ENCODE measurements at regions not wholly inside any gene's neighbourhood (a gene's known extent, or its start where the extent isn't known, plus 50 kb on each side); places are given as distances from the start of the nearest gene placed in this dataset.

- Histone ChIP-seq H3K9me3 (ENCODE audit: low read length) (no peaks in the 10 kb centered on the region), H3K36me3 (ENCODE audit: insufficient read depth, low read length) (no peaks in the 10 kb centered on the region), H3K27ac (ENCODE audit: low read depth, low read length) (no peak overlapping the region), H3K27me3 (ENCODE audit: control insufficient read depth in 1 of 2, insufficient read depth in 2 of 2, low read length in 2 of 2) (no peaks in the 10 kb centered on the region), H3K4me1 (ENCODE audit: insufficient read depth, low read length) (no peaks in the 10 kb centered on the region), H3K9ac (ENCODE audit: low read length) (no peak overlapping the region), H3K4me3 (ENCODE audit: low read depth in 1 of 2, low read length in 2 of 2) (no peak overlapping the region)
Measured at GRCh38 chr5:67672636-67673035, 476.0 kb upstream of the CD180 start.

DNA sequence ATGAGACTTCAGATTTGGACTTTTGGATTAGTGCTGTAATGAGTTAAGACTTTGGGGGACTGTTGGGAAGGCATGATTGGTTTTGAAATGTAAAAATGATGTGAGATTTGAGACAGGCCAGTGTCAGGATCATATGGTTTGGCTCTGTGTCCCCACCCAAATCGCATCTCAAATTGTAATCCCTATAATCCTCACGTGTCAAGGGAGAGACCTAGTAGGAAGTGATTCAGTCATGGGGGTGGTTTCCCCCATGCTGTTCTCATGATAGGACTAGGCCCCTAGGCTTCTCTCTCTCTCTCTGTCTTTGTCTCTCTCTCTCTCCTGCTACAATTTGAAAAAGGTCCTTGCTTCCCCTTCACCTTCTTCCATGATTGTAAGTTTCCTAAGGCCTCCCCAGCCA is 473.3 kb upstream of the CD180 start:
- Histone ChIP-seq H3K27me3 (ENCODE audit: control insufficient read depth in 1 of 2, insufficient read depth in 2 of 2, low read length in 2 of 2) (no peaks in the 10 kb centered on the region), H3K4me1 (ENCODE audit: insufficient read depth, low read length) (no peaks in the 10 kb centered on the region), H3K9ac (ENCODE audit: low read length) (no peak overlapping the region), H3K36me3 (ENCODE audit: insufficient read depth, low read length) (no peaks in the 10 kb centered on the region), H3K9me3 (ENCODE audit: low read length) (no peaks in the 10 kb centered on the region), H3K27ac (ENCODE audit: low read depth, low read length) (no peak overlapping the region), H3K4me3 (ENCODE audit: low read depth in 1 of 2, low read length in 2 of 2) (no peak overlapping the region)

GRCh38 chr5:67660149-67660548 is 463.6 kb upstream of the CD180 start:
- Histone ChIP-seq H3K4me1 (ENCODE audit: insufficient read depth, low read length) (no peaks in the 10 kb centered on the region), H3K9ac (ENCODE audit: low read length) (no peak overlapping the region), H3K36me3 (ENCODE audit: insufficient read depth, low read length) (no peaks in the 10 kb centered on the region), H3K27ac (ENCODE audit: low read depth, low read length) (no peak overlapping the region), H3K27me3 (ENCODE audit: control insufficient read depth in 1 of 2, insufficient read depth in 2 of 2, low read length in 2 of 2) (no peaks in the 10 kb centered on the region), H3K4me3 (ENCODE audit: low read depth in 1 of 2, low read length in 2 of 2) (no peak overlapping the region), H3K9me3 (ENCODE audit: low read length) (no peaks in the 10 kb centered on the region)

- H3K36me3 ChIP-seq (ENCODE audit: insufficient read depth, low read length), result no peaks in the 10 kb centered on the region
Measured at GRCh38 chr5:67659288-67659687, 462.7 kb upstream of the CD180 start.

GRCh38 chr5:67657055-67657454 is 460.5 kb upstream of the CD180 start:
- H3K4me3 ChIP-seq (ENCODE audit: low read depth in 1 of 2, low read length in 2 of 2), result no peak overlapping the region
- H3K9me3 ChIP-seq (ENCODE audit: low read length), result no peaks in the 10 kb centered on the region
- H3K27ac ChIP-seq (ENCODE audit: low read depth, low read length), result no peak overlapping the region
- H3K27me3 ChIP-seq (ENCODE audit: control insufficient read depth in 1 of 2, insufficient read depth in 2 of 2, low read length in 2 of 2), result no peaks in the 10 kb centered on the region
- no peaks in the 10 kb centered on the region for H3K36me3 ChIP-seq (ENCODE audit: insufficient read depth, low read length)
- H3K9ac ChIP-seq (ENCODE audit: low read length), result no peak overlapping the region
- H3K4me1 ChIP-seq (ENCODE audit: insufficient read depth, low read length), result no peaks in the 10 kb centered on the region

More at GRCh38 chr5:67659288-67659687, 462.7 kb upstream of the CD180 start:
- Histone ChIP-seq H3K27me3 (ENCODE audit: control insufficient read depth in 1 of 2, insufficient read depth in 2 of 2, low read length in 2 of 2) (no peaks in the 10 kb centered on the region), H3K9me3 (ENCODE audit: low read length) (no peaks in the 10 kb centered on the region), H3K4me3 (ENCODE audit: low read depth in 1 of 2, low read length in 2 of 2) (no peak overlapping the region), H3K9ac (ENCODE audit: low read length) (no peak overlapping the region), H3K4me1 (ENCODE audit: insufficient read depth, low read length) (no peaks in the 10 kb centered on the region), H3K27ac (ENCODE audit: low read depth, low read length) (no peak overlapping the region)

DNA sequence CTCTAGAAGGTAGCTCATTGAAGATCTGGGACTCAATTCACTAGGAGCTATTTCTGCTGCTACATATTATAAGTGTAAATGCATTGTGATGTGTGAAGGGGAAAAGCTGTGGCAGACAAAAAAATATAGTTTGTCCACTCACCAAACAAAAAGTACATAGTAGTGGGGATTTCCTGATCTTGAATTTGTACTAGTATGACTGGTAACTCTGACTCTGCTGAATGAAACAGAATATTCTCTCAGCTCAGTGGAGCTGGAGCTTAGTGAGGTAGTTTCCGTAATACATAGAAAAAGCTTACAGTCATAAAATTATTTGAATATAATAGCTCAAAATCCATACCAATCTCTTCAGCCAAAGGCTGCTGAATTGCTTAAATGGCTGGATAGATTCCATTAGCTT is 455.6 kb upstream of the CD180 start:
- Histone ChIP-seq H3K9ac (ENCODE audit: low read length) (no peak overlapping the region), H3K27ac (ENCODE audit: low read depth, low read length) (peak overlapping the region; percentile 8), H3K36me3 (ENCODE audit: insufficient read depth, low read length) (no peaks in the 10 kb centered on the region), H3K27me3 (ENCODE audit: control insufficient read depth in 1 of 2, insufficient read depth in 2 of 2, low read length in 2 of 2) (no peaks in the 10 kb centered on the region), H3K4me1 (ENCODE audit: insufficient read depth, low read length) (peaks cover 23% of the 10 kb centered on the region), H3K4me3 (ENCODE audit: low read depth in 1 of 2, low read length in 2 of 2) (no peak overlapping the region), H3K9me3 (ENCODE audit: low read length) (no peaks in the 10 kb centered on the region)

DNA sequence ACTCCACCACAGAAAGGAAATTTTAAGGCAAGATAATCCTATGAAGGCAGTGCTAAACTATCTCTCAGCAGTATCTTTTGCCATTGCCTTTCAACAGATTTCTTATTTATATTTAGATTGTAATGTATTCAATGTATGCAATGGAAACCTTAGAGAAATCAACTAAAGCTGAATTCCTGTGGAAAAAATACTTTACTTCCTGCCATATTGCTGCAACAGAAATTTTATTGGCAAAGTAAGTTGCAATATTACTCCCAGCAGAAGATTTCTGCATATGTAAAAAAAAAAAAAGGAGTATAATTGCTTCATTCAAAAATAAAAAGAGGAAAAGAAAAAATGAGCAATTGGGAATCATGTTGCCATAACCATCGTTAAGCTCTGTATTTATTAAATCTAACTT is 454.6 kb upstream of the CD180 start:
- Histone ChIP-seq H3K36me3 (ENCODE audit: insufficient read depth, low read length) (no peaks in the 10 kb centered on the region), H3K9me3 (ENCODE audit: low read length) (no peaks in the 10 kb centered on the region), H3K4me3 (ENCODE audit: low read depth in 1 of 2, low read length in 2 of 2) (no peak overlapping the region), H3K4me1 (ENCODE audit: insufficient read depth, low read length) (peaks cover 27% of the 10 kb centered on the region), H3K9ac (ENCODE audit: low read length) (no peak overlapping the region), H3K27ac (ENCODE audit: low read depth, low read length) (no peak overlapping the region), H3K27me3 (ENCODE audit: control insufficient read depth in 1 of 2, insufficient read depth in 2 of 2, low read length in 2 of 2) (no peaks in the 10 kb centered on the region)

DNA sequence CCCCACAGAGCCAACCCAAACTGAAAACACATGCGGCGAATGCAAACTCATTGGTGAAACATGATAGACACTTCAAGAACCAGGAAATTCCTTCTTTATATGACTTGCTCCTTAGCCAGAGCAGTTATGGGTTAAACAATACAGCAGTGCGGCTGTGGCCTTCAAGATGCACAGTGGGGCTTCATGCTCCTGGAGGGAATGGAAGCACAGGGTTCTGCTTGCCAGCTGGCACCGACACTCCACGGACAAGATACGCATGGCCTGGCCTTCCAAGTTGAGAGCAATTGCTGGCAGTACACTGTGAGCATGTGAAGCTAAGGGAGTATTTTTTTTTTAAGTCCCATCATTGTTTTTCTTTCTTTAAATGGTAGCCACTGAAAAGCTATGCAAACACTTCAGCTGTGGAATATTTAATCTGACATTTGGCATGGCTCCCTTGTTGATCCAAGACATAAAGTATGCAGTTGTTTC is 451.6 kb upstream of the CD180 start:
- Histone ChIP-seq H3K27me3 (ENCODE audit: control insufficient read depth in 1 of 2, insufficient read depth in 2 of 2, low read length in 2 of 2) (no peaks in the 10 kb centered on the region), H3K9me3 (ENCODE audit: low read length) (no peaks in the 10 kb centered on the region), H3K9ac (ENCODE audit: low read length) (no peak overlapping the region), H3K27ac (ENCODE audit: low read depth, low read length) (peak overlapping the region; percentile 70), H3K36me3 (ENCODE audit: insufficient read depth, low read length) (no peaks in the 10 kb centered on the region), H3K4me3 (ENCODE audit: low read depth in 1 of 2, low read length in 2 of 2) (no peak overlapping the region), H3K4me1 (ENCODE audit: insufficient read depth, low read length) (peaks cover 27% of the 10 kb centered on the region)

DNA sequence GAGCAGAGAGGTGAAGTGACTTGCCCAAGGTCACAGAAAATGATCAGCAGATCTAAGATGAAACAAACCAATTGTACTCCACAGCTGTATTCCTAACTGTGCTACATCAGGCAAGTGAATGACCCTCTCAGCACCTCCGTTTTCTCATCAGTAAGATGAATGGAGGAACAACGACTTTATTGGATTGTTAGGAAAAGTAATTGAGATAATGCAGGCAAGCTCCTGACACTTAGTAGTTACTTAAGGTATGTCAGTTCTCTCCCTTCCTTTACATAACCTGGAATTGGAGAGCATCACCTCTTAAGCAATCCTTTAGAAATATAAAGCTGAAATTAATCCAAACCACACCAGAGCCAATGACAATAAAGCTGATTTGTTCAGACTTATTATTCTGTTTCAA is 451.2 kb upstream of the CD180 start:
- H3K4me1 ChIP-seq (ENCODE audit: insufficient read depth, low read length), result peaks cover 27% of the 10 kb centered on the region
- peak overlapping the region; percentile 67 for H3K27ac ChIP-seq (ENCODE audit: low read depth, low read length)
- no peak overlapping the region for H3K4me3 ChIP-seq (ENCODE audit: low read depth in 1 of 2, low read length in 2 of 2)
- H3K9me3 ChIP-seq (ENCODE audit: low read length), result no peaks in the 10 kb centered on the region
- H3K9ac ChIP-seq (ENCODE audit: low read length), result no peak overlapping the region
- no peaks in the 10 kb centered on the region for H3K36me3 ChIP-seq (ENCODE audit: insufficient read depth, low read length)
- no peaks in the 10 kb centered on the region for H3K27me3 ChIP-seq (ENCODE audit: control insufficient read depth in 1 of 2, insufficient read depth in 2 of 2, low read length in 2 of 2)

DNA sequence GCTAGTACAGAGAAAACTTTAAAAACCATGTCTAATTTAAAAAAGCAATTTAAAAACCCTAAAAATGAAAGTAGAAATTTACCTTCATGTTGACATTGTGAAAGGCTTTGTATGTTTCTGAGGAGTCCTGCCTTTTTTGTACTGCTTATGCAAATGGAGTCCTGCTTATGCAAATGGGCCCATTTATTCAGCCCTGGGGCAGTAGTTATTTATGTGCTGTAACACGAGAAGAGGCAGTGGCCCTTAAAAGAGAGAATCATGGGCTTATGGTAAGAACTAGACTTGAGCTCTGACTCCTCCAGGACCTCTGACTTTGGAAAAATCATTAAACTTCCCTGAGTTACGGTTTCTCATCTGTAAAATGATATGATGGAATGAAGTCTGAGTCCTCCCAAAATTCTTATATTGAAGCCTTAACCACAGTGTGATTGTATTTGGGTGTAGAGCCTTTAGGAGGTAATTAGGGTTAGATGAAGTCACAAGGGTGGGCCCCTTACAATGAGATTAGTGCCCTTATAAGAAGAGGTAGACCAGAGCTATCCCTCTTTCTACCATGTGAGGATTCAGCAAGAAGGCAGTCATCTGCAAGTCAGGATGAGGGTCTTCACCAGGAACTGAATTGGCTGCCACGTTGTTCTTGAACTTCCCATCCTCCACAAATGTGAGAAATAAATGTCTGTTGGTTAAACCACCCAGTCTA is 447.8 kb upstream of the CD180 start:
- Histone ChIP-seq H3K4me1 (ENCODE audit: insufficient read depth, low read length) (peaks cover 24% of the 10 kb centered on the region), H3K4me3 (ENCODE audit: low read depth in 1 of 2, low read length in 2 of 2) (no peak overlapping the region), H3K36me3 (ENCODE audit: insufficient read depth, low read length) (no peaks in the 10 kb centered on the region), H3K9ac (ENCODE audit: low read length) (no peak overlapping the region), H3K27ac (ENCODE audit: low read depth, low read length) (no peak overlapping the region), H3K27me3 (ENCODE audit: control insufficient read depth in 1 of 2, insufficient read depth in 2 of 2, low read length in 2 of 2) (no peaks in the 10 kb centered on the region), H3K9me3 (ENCODE audit: low read length) (no peaks in the 10 kb centered on the region)

DNA sequence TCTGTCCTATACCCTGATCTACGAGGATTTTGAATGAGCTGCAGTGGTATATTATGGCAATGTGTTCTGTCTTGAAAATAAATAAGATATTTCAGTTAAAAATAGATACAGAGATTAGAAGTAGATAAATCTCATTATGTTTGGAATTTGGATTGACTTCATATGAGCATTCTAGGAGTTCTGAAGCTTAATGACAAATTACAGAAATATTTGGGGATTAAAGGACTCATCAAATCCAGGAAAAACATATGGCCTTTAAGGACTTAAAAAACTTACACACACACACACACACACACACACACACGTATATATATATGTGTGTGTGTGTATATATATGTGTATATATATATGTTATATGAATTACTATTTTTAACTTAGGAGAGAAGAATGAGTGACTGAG is 446.9 kb upstream of the CD180 start:
- Histone ChIP-seq H3K4me1 (ENCODE audit: insufficient read depth, low read length) (peaks cover 15% of the 10 kb centered on the region), H3K36me3 (ENCODE audit: insufficient read depth, low read length) (no peaks in the 10 kb centered on the region), H3K9me3 (ENCODE audit: low read length) (no peaks in the 10 kb centered on the region), H3K27me3 (ENCODE audit: control insufficient read depth in 1 of 2, insufficient read depth in 2 of 2, low read length in 2 of 2) (no peaks in the 10 kb centered on the region), H3K4me3 (ENCODE audit: low read depth in 1 of 2, low read length in 2 of 2) (no peak overlapping the region), H3K27ac (ENCODE audit: low read depth, low read length) (no peak overlapping the region), H3K9ac (ENCODE audit: low read length) (no peak overlapping the region)

DNA sequence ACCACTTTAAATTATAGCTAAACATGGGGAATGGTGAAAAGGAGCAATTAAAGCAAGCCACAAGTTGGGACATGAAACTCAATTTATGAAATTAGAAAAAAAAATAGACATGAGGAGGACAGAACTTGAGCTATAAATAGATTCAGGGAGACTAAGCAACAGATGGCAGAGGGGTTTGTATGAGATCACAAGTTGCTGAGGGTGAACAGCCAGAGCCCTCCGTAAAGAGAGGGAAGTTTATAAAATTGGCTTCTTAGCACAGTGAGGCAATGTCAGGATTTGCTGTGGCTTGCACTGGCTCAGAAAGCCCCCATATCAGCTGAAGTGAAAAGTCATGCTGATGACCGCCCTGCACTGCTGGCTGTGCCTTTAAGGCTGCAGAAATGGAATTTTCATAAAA is 443.4 kb upstream of the CD180 start:
- Histone ChIP-seq H3K4me3 (ENCODE audit: low read depth in 1 of 2, low read length in 2 of 2) (no peak overlapping the region), H3K27ac (ENCODE audit: low read depth, low read length) (no peak overlapping the region), H3K27me3 (ENCODE audit: control insufficient read depth in 1 of 2, insufficient read depth in 2 of 2, low read length in 2 of 2) (no peaks in the 10 kb centered on the region), H3K36me3 (ENCODE audit: insufficient read depth, low read length) (no peaks in the 10 kb centered on the region), H3K4me1 (ENCODE audit: insufficient read depth, low read length) (peaks cover 9% of the 10 kb centered on the region), H3K9me3 (ENCODE audit: low read length) (no peaks in the 10 kb centered on the region), H3K9ac (ENCODE audit: low read length) (no peak overlapping the region)

All from muscle layer of colon (tissue), 2 donors.